Left lung (tissue), 4 donors: ENCODE measurements at regions not wholly inside any gene's neighbourhood (a gene's known extent, or its start where the extent isn't known, plus 50 kb on each side); places are given as distances from the start of the nearest gene placed in this dataset.

ENCODE experiments used
- ATAC-seq: fragments of 200-7000 bp; cut with Tn5 transposase; one replicate; pipeline ENCODE4 v1.9.1; 2020; ENCODE audit warnings: moderate library complexity
- DNase-seq, 4 donors: peaks; one replicate each; pipeline ENCODE4 v3.0.0-alpha.2; 2013 to 2020
- H3K27ac ChIP-seq, 2 donors: fragments of 200-600 bp; sonication (generic) in 1 of 2; one replicate each; pipeline versions ENCODE4 v1.5.0 to v1.8.0; 2020 to 2021
- H3K27me3 ChIP-seq, 2 donors: fragments of 200-600 bp; sonication (generic) in 1 of 2; one replicate each; pipeline versions ENCODE4 v1.5.0 to v1.8.0; 2020 to 2021
- H3K36me3 ChIP-seq, 2 donors: fragments of 200-600 bp; sonication (generic) in 1 of 2; one replicate each; pipeline versions ENCODE4 v1.5.0 to v1.8.0; 2020 to 2021
- H3K4me1 ChIP-seq, 2 donors: fragments of 200-600 bp; one replicate each; pipeline ENCODE4 v1.8.0; 2021
- H3K4me3 ChIP-seq, 2 donors: fragments of 200-600 bp; sonication (generic) in 1 of 2; one replicate each; pipeline versions ENCODE4 v1.5.0 to v1.8.0; 2020 to 2021; ENCODE audit warnings: mild to moderate bottlenecking in 1 of 2
- H3K9me3 ChIP-seq, 2 donors: fragments of 200-600 bp; sonication (generic) in 1 of 2; one replicate each; pipeline versions ENCODE4 v1.5.0 to v1.8.0; 2020 to 2021
- intact Hi-C, 2 donors: fragments of 100-400 bp; cut with DNase I; formaldehyde crosslinking; loops; one replicate each; pipeline versions ENCODE4 v1.11.2 to v1.14.2; 2022
- TF ChIP-seq, protein P1 (sequence below), 2 donors: fragments of 200-600 bp; sonication (generic) in 1 of 2; IDR thresholded peaks; one replicate each; pipeline versions ENCODE4 v1.5.0 to v1.8.0; 2021; ENCODE audit warnings: antibody characterized with exemption in 2 of 2
- donor health status: DM: no; HTN: yes; CAD: no.
- donor health status: DM: no; HTN: no; CAD: no.

DNA sequence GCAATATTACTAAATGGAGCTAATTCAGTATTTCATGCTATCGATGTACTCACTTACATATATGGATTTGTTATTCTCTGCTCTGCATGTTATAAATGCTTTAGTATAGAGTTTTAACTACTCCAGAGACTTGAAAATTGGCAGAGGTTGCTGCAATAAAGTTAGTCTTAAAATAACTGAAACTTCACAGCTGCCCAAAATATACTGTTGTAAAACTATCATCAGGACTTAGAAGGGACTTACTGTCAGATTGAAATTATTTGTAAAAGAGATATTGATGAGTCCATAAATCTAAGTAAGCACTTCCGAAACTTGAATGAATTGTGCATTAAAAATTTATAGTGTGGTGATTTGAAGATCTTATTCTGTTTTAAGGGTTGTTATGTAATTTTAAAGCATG, 1178.2 kb upstream of the PCDH20 start:
- Histone ChIP-seq H3K27me3 (no peaks in the 10 kb centered on the region), H3K4me3 (no peak overlapping the region), H3K4me1 (no peaks in the 10 kb centered on the region), H3K36me3 (no peaks in the 10 kb centered on the region), H3K9me3 (no peaks in the 10 kb centered on the region), H3K27ac (no peak overlapping the region)
- DNase-seq (peak in 1 of 4 donors; percentile 8), ATAC-seq (no peak)
- TF ChIP-seq, protein P1, sequence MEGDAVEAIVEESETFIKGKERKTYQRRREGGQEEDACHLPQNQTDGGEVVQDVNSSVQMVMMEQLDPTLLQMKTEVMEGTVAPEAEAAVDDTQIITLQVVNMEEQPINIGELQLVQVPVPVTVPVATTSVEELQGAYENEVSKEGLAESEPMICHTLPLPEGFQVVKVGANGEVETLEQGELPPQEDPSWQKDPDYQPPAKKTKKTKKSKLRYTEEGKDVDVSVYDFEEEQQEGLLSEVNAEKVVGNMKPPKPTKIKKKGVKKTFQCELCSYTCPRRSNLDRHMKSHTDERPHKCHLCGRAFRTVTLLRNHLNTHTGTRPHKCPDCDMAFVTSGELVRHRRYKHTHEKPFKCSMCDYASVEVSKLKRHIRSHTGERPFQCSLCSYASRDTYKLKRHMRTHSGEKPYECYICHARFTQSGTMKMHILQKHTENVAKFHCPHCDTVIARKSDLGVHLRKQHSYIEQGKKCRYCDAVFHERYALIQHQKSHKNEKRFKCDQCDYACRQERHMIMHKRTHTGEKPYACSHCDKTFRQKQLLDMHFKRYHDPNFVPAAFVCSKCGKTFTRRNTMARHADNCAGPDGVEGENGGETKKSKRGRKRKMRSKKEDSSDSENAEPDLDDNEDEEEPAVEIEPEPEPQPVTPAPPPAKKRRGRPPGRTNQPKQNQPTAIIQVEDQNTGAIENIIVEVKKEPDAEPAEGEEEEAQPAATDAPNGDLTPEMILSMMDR (IDR thresholded peaks at IDR 0.05), result no peak
- intact Hi-C loops, result no loop called here

DNA sequence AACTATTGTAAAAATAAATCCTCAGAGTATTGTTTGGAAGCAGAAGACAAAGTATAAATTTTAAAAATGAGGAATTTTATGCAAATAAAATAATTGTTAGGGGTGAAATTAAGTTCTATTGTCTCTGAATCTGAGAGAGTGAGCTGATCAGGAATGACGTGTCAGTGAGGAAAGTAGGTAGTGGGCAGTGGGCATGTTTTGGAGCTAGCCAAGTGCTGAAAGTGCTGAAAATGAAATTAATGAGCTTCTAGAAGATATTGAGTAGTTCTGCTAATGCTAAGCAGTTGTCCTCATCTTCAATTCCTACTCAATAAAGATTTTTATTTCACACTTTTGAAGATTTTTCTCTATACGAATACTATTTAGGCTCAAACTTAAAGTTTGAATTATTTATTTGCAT, 1167.8 kb upstream of the PCDH20 start:
- H3K27ac ChIP-seq, result no peak overlapping the region
- H3K9me3 ChIP-seq, result no peaks in the 10 kb centered on the region
- no peaks in the 10 kb centered on the region for H3K27me3 ChIP-seq
- intact Hi-C loops, result no loop called here
- DNase-seq, result no peak
- no peak for ATAC-seq
- no peaks in the 10 kb centered on the region for H3K4me1 ChIP-seq
- TF ChIP-seq, protein P1 (IDR thresholded peaks at IDR 0.05), result no peak
- no peak overlapping the region for H3K4me3 ChIP-seq
- H3K36me3 ChIP-seq, result no peaks in the 10 kb centered on the region

DNA sequence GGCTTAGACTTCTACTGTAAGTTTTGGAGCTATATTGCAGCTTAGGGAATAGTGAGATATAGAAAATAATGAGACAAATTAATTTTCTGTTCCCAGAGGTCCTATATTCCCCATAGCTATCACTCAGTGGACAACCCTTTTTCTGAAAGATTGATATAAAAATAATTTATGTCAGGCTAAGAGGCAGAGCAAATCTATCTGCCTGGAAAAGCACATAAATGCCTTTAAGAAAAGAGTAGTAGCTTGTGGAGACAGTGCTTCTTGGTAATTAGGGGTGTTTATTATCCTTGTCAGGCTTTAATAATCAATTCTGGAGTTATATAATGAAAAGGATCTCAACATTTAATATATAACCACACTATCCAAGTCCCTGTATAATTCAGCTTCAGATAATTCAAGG, 1162.8 kb upstream of the PCDH20 start:
- H3K4me3 ChIP-seq, result no peak overlapping the region
- ATAC-seq, result no peak
- intact Hi-C loops, result no loop called here
- TF ChIP-seq, protein P1 (IDR thresholded peaks at IDR 0.05), result no peak
- no peaks in the 10 kb centered on the region for H3K36me3 ChIP-seq
- no peak overlapping the region for H3K27ac ChIP-seq
- H3K27me3 ChIP-seq, result no peaks in the 10 kb centered on the region
- H3K4me1 ChIP-seq, result no peaks in the 10 kb centered on the region
- peaks cover 0 to under 1% of the 10 kb centered on the region in 2 donors for H3K9me3 ChIP-seq
- no peak for DNase-seq

DNA sequence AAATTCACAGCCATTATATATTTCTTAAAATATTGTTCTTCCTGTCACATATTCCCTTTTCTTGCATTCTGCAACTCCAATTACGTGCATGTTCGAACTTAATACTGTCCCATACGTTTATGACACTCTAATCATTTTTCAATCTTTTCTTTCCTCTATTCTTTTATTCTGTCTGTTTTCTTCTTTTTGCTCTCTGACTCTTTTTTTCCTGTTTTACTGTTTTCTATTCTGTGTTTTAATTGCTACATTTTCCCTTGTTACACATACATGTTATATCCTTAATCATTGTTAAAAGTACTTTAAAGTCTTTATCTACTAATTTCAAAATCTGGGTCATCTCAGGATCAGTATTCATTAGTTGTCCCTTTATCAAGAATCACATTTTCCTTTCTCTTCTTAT, 1149.1 kb upstream of the PCDH20 start:
- no peaks in the 10 kb centered on the region for H3K36me3 ChIP-seq
- no peak for ATAC-seq
- no peaks in the 10 kb centered on the region for H3K27me3 ChIP-seq
- intact Hi-C loops, result no loop called here
- no peaks in the 10 kb centered on the region for H3K4me1 ChIP-seq
- TF ChIP-seq, protein P1 (IDR thresholded peaks at IDR 0.05), result no peak
- H3K9me3 ChIP-seq, result no peaks in the 10 kb centered on the region
- H3K4me3 ChIP-seq, result no peak overlapping the region
- H3K27ac ChIP-seq, result no peak overlapping the region
- no peak for DNase-seq

DNA sequence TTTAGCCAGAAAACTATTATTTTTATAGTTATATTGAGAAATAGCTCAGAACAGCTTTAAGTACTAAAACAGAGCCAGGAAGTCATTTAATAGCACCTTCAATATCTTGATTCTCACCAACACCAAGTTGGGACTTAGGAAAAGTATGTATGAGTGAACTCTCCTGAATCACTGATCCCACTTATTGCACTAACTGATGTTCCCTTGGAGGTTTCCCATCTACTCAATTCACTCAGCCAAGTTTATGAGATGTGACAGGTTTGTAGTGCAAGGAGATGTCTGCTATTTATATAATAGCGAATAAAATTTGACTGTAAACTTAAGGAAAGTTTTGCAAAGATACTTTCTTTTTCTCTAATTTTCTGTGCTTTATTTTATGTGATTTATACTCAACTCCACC, 1147.6 kb upstream of the PCDH20 start:
- Histone ChIP-seq H3K4me1 (no peaks in the 10 kb centered on the region), H3K9me3 (no peaks in the 10 kb centered on the region), H3K36me3 (no peaks in the 10 kb centered on the region), H3K4me3 (no peak overlapping the region), H3K27ac (no peak overlapping the region), H3K27me3 (no peaks in the 10 kb centered on the region)
- DNase-seq (no peak), ATAC-seq (no peak)
- intact Hi-C loops, result no loop called here
- TF ChIP-seq, protein P1 (IDR thresholded peaks at IDR 0.05), result no peak
